ENCODE measurements at regions not wholly inside any gene's neighbourhood (a gene's known extent, or its start where the extent isn't known, plus 50 kb on each side); places are given as distances from the start of the nearest gene placed in this dataset.

GRCh38 chr12:61687407-61687806 lies 572.8 kb upstream of the USP15 start:
- no peak for TF ChIP-seq CTCF (conservative IDR thresholded peaks at IDR 0.05; ENCODE audit: low read length)
- TF ChIP-seq EZH2phosphoT487 (IDR thresholded peaks at IDR 0.05; ENCODE audit: borderline replicate concordance), result no peak

Data from Loucy (cell line).